Neural crest cell (in vitro differentiated cells): ENCODE measurements at regions not wholly inside any gene's neighbourhood (a gene's known extent, or its start where the extent isn't known, plus 50 kb on each side); places are given as distances from the start of the nearest gene placed in this dataset.

Experiments used
- DNase-seq: peaks from one replicate; pipeline ENCODE4 v3.0.0; 2021; ENCODE audit warnings: low read depth, mixed read lengths, low spot score
- H3K27ac Mint-ChIP-seq: one replicate; pipeline ENCODE4 v1.8.0; 2021; ENCODE audit warnings: mild to moderate bottlenecking, mixed read lengths; ENCODE audit not compliant: unreplicated experiment
- H3K27me3 Mint-ChIP-seq: 2 replicates; pipeline ENCODE4 v1.8.0; 2021; ENCODE audit warnings: low read depth, mild to moderate bottlenecking, mixed read lengths
- H3K36me3 Mint-ChIP-seq: 2 replicates; pipeline ENCODE4 v1.8.0; 2021; ENCODE audit warnings: low read depth, mild to moderate bottlenecking, mixed read lengths
- H3K4me1 Mint-ChIP-seq: 2 replicates; pipeline ENCODE4 v1.8.0; 2021; ENCODE audit warnings: mixed read lengths
- H3K4me3 Mint-ChIP-seq: one replicate; pipeline ENCODE4 v1.8.0; 2021; ENCODE audit warnings: mild to moderate bottlenecking, mixed read lengths
- H3K9me3 Mint-ChIP-seq: 2 replicates; pipeline ENCODE4 v1.8.0; 2021; ENCODE audit warnings: mixed read lengths
- CTCF ChIP-seq: fragments of 200-600 bp; sonication (generic); conservative IDR thresholded peaks from 2 replicates; pipeline ENCODE4 v1.5.0; 2021; ENCODE audit warnings: antibody characterized with exemption, mild to moderate bottlenecking

GRCh38 chr5:135228222-135228621 is 170.8 kb downstream of the MACROH2A1 start:
- H3K9me3 Mint-ChIP-seq = no peaks in the 10 kb centered on the region
- no peak overlapping the region for H3K27ac Mint-ChIP-seq
- H3K36me3 Mint-ChIP-seq = no peaks in the 10 kb centered on the region
- peaks cover 12% of the 10 kb centered on the region for H3K27me3 Mint-ChIP-seq
- TF ChIP-seq CTCF = no peak
- no peak for DNase-seq
- H3K4me1 Mint-ChIP-seq = peaks cover 2% of the 10 kb centered on the region
- H3K4me3 Mint-ChIP-seq = no peak overlapping the region

- Mint-ChIP-seq H3K36me3 (no peaks in the 10 kb centered on the region), H3K4me1 (peaks cover 4% of the 10 kb centered on the region), H3K4me3 (no peak overlapping the region), H3K9me3 (no peaks in the 10 kb centered on the region), H3K27me3 (peaks cover 12% of the 10 kb centered on the region), H3K27ac (peak overlapping the region; percentile 57)
- DNase-seq = no peak
- no peak for TF ChIP-seq CTCF
Observed at GRCh38 chr5:135227064-135228022, 171.7 kb downstream of the MACROH2A1 start.

GRCh38 chr5:135225856-135226560 is 173.0 kb downstream of the MACROH2A1 start:
- no peak overlapping the region for H3K4me3 Mint-ChIP-seq
- TF ChIP-seq CTCF = no peak
- H3K27me3 Mint-ChIP-seq = peaks cover 12% of the 10 kb centered on the region
- no peaks in the 10 kb centered on the region for H3K36me3 Mint-ChIP-seq
- DNase-seq = no peak
- peaks cover 4% of the 10 kb centered on the region for H3K4me1 Mint-ChIP-seq
- no peaks in the 10 kb centered on the region for H3K9me3 Mint-ChIP-seq
- H3K27ac Mint-ChIP-seq = no peak overlapping the region

- H3K9me3 Mint-ChIP-seq = no peaks in the 10 kb centered on the region
- DNase-seq = no peak
- TF ChIP-seq CTCF = no peak
- H3K27me3 Mint-ChIP-seq = peaks cover 12% of the 10 kb centered on the region
- no peak overlapping the region for H3K4me3 Mint-ChIP-seq
- no peak overlapping the region for H3K27ac Mint-ChIP-seq
- peaks cover 4% of the 10 kb centered on the region for H3K4me1 Mint-ChIP-seq
- no peaks in the 10 kb centered on the region for H3K36me3 Mint-ChIP-seq
Observed at GRCh38 chr5:135223891-135224625, 175.0 kb downstream of the MACROH2A1 start.

GRCh38 chr5:135223404-135223803 is 175.6 kb downstream of the MACROH2A1 start:
- peaks cover 12% of the 10 kb centered on the region for H3K27me3 Mint-ChIP-seq
- no peak overlapping the region for H3K4me3 Mint-ChIP-seq
- H3K27ac Mint-ChIP-seq = no peak overlapping the region
- no peaks in the 10 kb centered on the region for H3K36me3 Mint-ChIP-seq
- no peak for TF ChIP-seq CTCF
- H3K4me1 Mint-ChIP-seq = peaks cover 4% of the 10 kb centered on the region
- no peaks in the 10 kb centered on the region for H3K9me3 Mint-ChIP-seq
- DNase-seq = no peak
